ENCODE measurements at regions not wholly inside any gene's neighbourhood (a gene's known extent, or its start where the extent isn't known, plus 50 kb on each side); places are given as distances from the start of the nearest gene placed in this dataset.

- H3K36me3 ChIP-seq (ENCODE audit: control insufficient read depth in 2 of 2, insufficient read depth in 1 of 2, low read length in 2 of 2), result no peaks in the 10 kb centered on the region
- H3K9me3 ChIP-seq (ENCODE audit: control insufficient read depth, insufficient read depth, low read depth, low read length), result no peaks in the 10 kb centered on the region
- ChIA-PET POLR2A (no interaction called here), CTCF (interaction anchor here (0.7 kb wide), 1 partner anchor 13 kb away, joined by 3 read pairs; no protein-coding TSS in a partner anchor)
- no peaks in the 10 kb centered on the region for H3K4me1 ChIP-seq (ENCODE audit: control insufficient read depth, insufficient read depth, low read length)
- H3K4me3 ChIP-seq (ENCODE audit: low read depth, low read length), result no peak overlapping the region
- TF ChIP-seq OSR2 (tag by site-specific recombination; IDR thresholded peaks at IDR 0.05), result no peak
- no peak for TF ChIP-seq KLF16 (tag by site-specific recombination; IDR thresholded peaks at IDR 0.05)
- TF ChIP-seq GFI1B (tag by site-specific recombination; IDR thresholded peaks at IDR 0.05), result no peak
- TF ChIP-seq ZNF433 (tag by site-specific recombination; IDR thresholded peaks at IDR 0.05; ENCODE audit: low read depth), result no peak
- TF ChIP-seq, protein P1, sequence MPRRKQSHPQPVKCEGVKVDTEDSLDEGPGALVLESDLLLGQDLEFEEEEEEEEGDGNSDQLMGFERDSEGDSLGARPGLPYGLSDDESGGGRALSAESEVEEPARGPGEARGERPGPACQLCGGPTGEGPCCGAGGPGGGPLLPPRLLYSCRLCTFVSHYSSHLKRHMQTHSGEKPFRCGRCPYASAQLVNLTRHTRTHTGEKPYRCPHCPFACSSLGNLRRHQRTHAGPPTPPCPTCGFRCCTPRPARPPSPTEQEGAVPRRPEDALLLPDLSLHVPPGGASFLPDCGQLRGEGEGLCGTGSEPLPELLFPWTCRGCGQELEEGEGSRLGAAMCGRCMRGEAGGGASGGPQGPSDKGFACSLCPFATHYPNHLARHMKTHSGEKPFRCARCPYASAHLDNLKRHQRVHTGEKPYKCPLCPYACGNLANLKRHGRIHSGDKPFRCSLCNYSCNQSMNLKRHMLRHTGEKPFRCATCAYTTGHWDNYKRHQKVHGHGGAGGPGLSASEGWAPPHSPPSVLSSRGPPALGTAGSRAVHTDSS (tag by site-specific recombination; IDR thresholded peaks at IDR 0.05), result no peak
- TF ChIP-seq, protein P2, sequence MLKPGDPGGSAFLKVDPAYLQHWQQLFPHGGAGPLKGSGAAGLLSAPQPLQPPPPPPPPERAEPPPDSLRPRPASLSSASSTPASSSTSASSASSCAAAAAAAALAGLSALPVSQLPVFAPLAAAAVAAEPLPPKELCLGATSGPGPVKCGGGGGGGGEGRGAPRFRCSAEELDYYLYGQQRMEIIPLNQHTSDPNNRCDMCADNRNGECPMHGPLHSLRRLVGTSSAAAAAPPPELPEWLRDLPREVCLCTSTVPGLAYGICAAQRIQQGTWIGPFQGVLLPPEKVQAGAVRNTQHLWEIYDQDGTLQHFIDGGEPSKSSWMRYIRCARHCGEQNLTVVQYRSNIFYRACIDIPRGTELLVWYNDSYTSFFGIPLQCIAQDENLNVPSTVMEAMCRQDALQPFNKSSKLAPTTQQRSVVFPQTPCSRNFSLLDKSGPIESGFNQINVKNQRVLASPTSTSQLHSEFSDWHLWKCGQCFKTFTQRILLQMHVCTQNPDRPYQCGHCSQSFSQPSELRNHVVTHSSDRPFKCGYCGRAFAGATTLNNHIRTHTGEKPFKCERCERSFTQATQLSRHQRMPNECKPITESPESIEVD (tag by site-specific recombination; IDR thresholded peaks at IDR 0.05), result no peak
- TF ChIP-seq, protein P3, sequence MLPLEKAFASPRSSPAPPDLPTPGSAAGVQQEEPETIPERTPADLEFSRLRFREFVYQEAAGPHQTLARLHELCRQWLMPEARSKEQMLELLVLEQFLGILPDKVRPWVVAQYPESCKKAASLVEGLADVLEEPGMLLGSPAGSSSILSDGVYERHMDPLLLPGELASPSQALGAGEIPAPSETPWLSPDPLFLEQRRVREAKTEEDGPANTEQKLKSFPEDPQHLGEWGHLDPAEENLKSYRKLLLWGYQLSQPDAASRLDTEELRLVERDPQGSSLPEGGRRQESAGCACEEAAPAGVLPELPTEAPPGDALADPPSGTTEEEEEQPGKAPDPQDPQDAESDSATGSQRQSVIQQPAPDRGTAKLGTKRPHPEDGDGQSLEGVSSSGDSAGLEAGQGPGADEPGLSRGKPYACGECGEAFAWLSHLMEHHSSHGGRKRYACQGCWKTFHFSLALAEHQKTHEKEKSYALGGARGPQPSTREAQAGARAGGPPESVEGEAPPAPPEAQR (tag by site-specific recombination; IDR thresholded peaks at IDR 0.05), result no peak
- TF ChIP-seq, protein P4, sequence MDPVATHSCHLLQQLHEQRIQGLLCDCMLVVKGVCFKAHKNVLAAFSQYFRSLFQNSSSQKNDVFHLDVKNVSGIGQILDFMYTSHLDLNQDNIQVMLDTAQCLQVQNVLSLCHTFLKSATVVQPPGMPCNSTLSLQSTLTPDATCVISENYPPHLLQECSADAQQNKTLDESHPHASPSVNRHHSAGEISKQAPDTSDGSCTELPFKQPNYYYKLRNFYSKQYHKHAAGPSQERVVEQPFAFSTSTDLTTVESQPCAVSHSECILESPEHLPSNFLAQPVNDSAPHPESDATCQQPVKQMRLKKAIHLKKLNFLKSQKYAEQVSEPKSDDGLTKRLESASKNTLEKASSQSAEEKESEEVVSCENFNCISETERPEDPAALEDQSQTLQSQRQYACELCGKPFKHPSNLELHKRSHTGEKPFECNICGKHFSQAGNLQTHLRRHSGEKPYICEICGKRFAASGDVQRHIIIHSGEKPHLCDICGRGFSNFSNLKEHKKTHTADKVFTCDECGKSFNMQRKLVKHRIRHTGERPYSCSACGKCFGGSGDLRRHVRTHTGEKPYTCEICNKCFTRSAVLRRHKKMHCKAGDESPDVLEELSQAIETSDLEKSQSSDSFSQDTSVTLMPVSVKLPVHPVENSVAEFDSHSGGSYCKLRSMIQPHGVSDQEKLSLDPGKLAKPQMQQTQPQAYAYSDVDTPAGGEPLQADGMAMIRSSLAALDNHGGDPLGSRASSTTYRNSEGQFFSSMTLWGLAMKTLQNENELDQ (tag by site-specific recombination; IDR thresholded peaks at IDR 0.05; ENCODE audit: low read depth), result no peak
- no peak for TF ChIP-seq ZNF214 (tag by site-specific recombination; IDR thresholded peaks at IDR 0.05; ENCODE audit: borderline replicate concordance)
- no peak for TF ChIP-seq SP3 (tag by site-specific recombination; IDR thresholded peaks at IDR 0.05)
- TF ChIP-seq, protein P5, sequence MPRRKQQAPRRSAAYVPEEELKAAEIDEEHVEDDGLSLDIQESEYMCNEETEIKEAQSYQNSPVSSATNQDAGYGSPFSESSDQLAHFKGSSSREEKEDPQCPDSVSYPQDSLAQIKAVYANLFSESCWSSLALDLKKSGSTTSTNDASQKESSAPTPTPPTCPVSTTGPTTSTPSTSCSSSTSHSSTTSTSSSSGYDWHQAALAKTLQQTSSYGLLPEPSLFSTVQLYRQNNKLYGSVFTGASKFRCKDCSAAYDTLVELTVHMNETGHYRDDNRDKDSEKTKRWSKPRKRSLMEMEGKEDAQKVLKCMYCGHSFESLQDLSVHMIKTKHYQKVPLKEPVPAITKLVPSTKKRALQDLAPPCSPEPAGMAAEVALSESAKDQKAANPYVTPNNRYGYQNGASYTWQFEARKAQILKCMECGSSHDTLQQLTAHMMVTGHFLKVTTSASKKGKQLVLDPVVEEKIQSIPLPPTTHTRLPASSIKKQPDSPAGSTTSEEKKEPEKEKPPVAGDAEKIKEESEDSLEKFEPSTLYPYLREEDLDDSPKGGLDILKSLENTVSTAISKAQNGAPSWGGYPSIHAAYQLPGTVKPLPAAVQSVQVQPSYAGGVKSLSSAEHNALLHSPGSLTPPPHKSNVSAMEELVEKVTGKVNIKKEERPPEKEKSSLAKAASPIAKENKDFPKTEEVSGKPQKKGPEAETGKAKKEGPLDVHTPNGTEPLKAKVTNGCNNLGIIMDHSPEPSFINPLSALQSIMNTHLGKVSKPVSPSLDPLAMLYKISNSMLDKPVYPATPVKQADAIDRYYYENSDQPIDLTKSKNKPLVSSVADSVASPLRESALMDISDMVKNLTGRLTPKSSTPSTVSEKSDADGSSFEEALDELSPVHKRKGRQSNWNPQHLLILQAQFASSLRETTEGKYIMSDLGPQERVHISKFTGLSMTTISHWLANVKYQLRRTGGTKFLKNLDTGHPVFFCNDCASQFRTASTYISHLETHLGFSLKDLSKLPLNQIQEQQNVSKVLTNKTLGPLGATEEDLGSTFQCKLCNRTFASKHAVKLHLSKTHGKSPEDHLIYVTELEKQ (tag by site-specific recombination; IDR thresholded peaks at IDR 0.05; ENCODE audit: borderline replicate concordance), result no peak
- no peak for TF ChIP-seq SCRT1 (tag by site-specific recombination; IDR thresholded peaks at IDR 0.05; ENCODE audit: borderline replicate concordance)
- TF ChIP-seq SETDB1 (IDR thresholded peaks at IDR 0.05; ENCODE audit: insufficient read length, low read length), result no peak
- TF ChIP-seq, protein P6, sequence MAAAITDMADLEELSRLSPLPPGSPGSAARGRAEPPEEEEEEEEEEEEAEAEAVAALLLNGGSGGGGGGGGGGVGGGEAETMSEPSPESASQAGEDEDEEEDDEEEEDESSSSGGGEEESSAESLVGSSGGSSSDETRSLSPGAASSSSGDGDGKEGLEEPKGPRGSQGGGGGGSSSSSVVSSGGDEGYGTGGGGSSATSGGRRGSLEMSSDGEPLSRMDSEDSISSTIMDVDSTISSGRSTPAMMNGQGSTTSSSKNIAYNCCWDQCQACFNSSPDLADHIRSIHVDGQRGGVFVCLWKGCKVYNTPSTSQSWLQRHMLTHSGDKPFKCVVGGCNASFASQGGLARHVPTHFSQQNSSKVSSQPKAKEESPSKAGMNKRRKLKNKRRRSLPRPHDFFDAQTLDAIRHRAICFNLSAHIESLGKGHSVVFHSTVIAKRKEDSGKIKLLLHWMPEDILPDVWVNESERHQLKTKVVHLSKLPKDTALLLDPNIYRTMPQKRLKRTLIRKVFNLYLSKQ (tag by site-specific recombination; IDR thresholded peaks at IDR 0.05; ENCODE audit: borderline replicate concordance), result no peak
- no peak for TF ChIP-seq MEIS1 (CRISPR knock-in tag; IDR thresholded peaks at IDR 0.05; ENCODE audit: borderline replicate concordance)
- no peak for TF ChIP-seq ZNF654 (tag by site-specific recombination; IDR thresholded peaks at IDR 0.05; ENCODE audit: low read depth)
- TF ChIP-seq ZNF133 (tag by site-specific recombination; IDR thresholded peaks at IDR 0.05), result no peak
- TF ChIP-seq ZNF571 (tag by site-specific recombination; IDR thresholded peaks at IDR 0.05), result no peak
- TF ChIP-seq ZBTB1 (tag by site-specific recombination; IDR thresholded peaks at IDR 0.05), result no peak
- TF ChIP-seq, protein P7, sequence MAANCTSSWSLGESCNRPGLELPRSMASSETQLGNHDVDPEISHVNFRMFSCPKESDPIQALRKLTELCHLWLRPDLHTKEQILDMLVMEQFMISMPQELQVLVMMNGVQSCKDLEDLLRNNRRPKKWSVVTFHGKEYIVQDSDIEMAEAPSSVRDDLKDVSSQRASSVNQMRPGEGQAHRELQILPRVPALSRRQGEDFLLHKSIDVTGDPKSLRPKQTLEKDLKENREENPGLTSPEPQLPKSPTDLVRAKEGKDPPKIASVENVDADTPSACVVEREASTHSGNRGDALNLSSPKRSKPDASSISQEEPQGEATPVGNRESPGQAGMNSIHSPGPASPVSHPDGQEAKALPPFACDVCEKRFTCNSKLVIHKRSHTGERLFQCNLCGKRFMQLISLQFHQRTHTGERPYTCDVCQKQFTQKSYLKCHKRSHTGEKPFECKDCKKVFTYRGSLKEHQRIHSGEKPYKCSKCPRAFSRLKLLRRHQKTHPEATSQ (tag by site-specific recombination; IDR thresholded peaks at IDR 0.05), result no peak
- H3K27ac ChIP-seq (ENCODE audit: extremely low read depth, low read depth, low read length), result no peak overlapping the region
These were observed 91.3 kb upstream of the ABI1 start for GRCh38 chr10:26952094-26952493.
